ENCODE measurements at regions not wholly inside any gene's neighbourhood (a gene's known extent, or its start where the extent isn't known, plus 50 kb on each side); places are given as distances from the start of the nearest gene placed in this dataset.
"Not testable (repeated sequence)": the region's sequence is repeated elsewhere in the genome, so short reads cannot be mapped to it uniquely, and the experiment has no call there.

DNA sequence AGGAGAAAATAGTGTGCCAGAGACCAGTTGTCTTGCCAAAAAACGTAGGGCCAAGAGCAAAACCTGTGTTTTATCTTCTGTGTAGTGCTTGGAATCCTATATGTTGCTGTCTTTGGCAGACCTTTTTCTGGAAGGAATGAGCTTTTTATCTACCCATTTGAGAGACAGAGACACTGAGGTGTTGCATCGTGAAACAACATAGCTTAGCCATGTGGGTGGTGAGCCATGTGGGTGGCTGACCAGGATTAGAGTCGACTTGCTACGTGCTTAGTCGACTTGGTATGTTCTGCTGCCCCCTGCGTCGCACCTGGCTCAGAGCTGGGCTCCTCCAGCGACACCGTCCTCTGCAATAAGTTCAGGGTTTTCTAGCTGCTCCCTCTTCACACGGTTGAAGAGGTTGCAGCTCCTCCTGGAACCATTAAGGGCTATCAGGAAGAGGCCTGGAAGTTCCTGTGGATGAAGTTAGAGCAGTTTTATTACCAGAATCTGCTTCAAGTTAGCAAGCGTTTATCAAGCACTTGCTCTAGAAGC lies 175.8 kb downstream of the SH2D4B start:
- no peak for DNase-seq (ENCODE audit: low spot score)
- Histone ChIP-seq H3K27me3 (ENCODE audit: insufficient read depth, poor library complexity, severe bottlenecking) (peaks cover 6% of the 10 kb centered on the region), H3K4me3 (ENCODE audit: severe bottlenecking) (no peak overlapping the region), H3K9me3 (ENCODE audit: severe bottlenecking) (no peaks in the 10 kb centered on the region), H3K4me1 (ENCODE audit: insufficient read depth, poor library complexity, severe bottlenecking) (no peaks in the 10 kb centered on the region), H3K36me3 (ENCODE audit: low read depth) (no peaks in the 10 kb centered on the region), H3K27ac (ENCODE audit: poor library complexity, severe bottlenecking) (no peak overlapping the region)
- ATAC-seq (ENCODE audit: low read depth) = no peak
- TF ChIP-seq, protein P1, sequence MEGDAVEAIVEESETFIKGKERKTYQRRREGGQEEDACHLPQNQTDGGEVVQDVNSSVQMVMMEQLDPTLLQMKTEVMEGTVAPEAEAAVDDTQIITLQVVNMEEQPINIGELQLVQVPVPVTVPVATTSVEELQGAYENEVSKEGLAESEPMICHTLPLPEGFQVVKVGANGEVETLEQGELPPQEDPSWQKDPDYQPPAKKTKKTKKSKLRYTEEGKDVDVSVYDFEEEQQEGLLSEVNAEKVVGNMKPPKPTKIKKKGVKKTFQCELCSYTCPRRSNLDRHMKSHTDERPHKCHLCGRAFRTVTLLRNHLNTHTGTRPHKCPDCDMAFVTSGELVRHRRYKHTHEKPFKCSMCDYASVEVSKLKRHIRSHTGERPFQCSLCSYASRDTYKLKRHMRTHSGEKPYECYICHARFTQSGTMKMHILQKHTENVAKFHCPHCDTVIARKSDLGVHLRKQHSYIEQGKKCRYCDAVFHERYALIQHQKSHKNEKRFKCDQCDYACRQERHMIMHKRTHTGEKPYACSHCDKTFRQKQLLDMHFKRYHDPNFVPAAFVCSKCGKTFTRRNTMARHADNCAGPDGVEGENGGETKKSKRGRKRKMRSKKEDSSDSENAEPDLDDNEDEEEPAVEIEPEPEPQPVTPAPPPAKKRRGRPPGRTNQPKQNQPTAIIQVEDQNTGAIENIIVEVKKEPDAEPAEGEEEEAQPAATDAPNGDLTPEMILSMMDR (IDR thresholded peaks at IDR 0.05; ENCODE audit: poor library complexity, severe bottlenecking) = no peak

DNA sequence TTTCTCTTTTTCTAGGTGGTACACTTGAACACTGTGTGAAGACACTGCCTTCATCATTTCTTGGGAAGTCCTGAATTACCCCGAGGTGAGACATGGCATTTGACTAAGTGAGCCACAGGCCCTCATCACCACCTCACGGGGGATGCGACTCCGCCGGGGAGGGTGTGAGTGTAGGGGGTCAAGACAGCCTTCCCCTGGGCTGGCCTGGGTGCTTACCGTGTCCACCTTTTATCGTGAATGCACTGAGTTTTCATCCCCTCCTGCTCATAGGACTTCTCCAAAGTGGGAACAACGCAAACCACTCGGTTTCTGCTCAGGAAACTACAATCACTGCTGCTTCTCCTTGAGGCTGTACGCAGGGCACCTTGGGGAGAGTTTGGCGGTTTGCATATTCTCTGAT lies 176.9 kb downstream of the SH2D4B start:
- TF ChIP-seq, protein P1 (IDR thresholded peaks at IDR 0.05; ENCODE audit: poor library complexity, severe bottlenecking) = no peak
- H3K36me3 ChIP-seq (ENCODE audit: low read depth) = no peaks in the 10 kb centered on the region

DNA sequence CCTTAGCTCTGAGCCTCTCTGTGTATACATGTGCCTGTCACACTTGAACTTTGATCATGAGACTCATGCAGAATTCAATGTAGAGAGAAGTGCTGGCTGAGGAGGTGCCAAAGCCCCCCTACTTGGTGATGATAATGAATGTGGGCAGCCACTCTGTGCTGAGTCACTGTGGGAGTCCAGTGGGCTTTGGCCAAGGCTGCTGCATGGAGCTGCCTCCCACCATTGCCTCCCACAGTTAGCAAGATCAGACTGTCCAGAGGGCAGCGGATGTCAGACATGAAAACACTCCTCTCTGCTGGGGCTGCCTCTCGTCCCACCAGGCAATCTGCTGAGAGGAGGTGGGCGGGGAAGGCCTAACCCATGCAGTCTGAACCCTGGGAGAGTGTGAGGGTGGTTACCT lies 180.3 kb downstream of the SH2D4B start:
- no peaks in the 10 kb centered on the region for H3K36me3 ChIP-seq (ENCODE audit: low read depth)
- TF ChIP-seq, protein P1 (IDR thresholded peaks at IDR 0.05; ENCODE audit: poor library complexity, severe bottlenecking) = no peak
- no peak for ATAC-seq (ENCODE audit: low read depth)
- H3K4me1 ChIP-seq (ENCODE audit: insufficient read depth, poor library complexity, severe bottlenecking) = no peaks in the 10 kb centered on the region
- no peak for DNase-seq (ENCODE audit: low spot score)
- H3K9me3 ChIP-seq (ENCODE audit: severe bottlenecking) = no peaks in the 10 kb centered on the region
- H3K4me3 ChIP-seq (ENCODE audit: severe bottlenecking) = no peak overlapping the region
- no peaks in the 10 kb centered on the region for H3K27me3 ChIP-seq (ENCODE audit: insufficient read depth, poor library complexity, severe bottlenecking)
- H3K27ac ChIP-seq (ENCODE audit: poor library complexity, severe bottlenecking) = no peak overlapping the region

More for the DNA sequence above, 176.9 kb downstream of the SH2D4B start:
- no peak overlapping the region for H3K27ac ChIP-seq (ENCODE audit: poor library complexity, severe bottlenecking)
- no peaks in the 10 kb centered on the region for H3K9me3 ChIP-seq (ENCODE audit: severe bottlenecking)
- H3K4me3 ChIP-seq (ENCODE audit: severe bottlenecking) = no peak overlapping the region
- ATAC-seq (ENCODE audit: low read depth) (no peak), DNase-seq (ENCODE audit: low spot score) (no peak)
- peaks cover 6% of the 10 kb centered on the region for H3K27me3 ChIP-seq (ENCODE audit: insufficient read depth, poor library complexity, severe bottlenecking)
- no peaks in the 10 kb centered on the region for H3K4me1 ChIP-seq (ENCODE audit: insufficient read depth, poor library complexity, severe bottlenecking)

DNA sequence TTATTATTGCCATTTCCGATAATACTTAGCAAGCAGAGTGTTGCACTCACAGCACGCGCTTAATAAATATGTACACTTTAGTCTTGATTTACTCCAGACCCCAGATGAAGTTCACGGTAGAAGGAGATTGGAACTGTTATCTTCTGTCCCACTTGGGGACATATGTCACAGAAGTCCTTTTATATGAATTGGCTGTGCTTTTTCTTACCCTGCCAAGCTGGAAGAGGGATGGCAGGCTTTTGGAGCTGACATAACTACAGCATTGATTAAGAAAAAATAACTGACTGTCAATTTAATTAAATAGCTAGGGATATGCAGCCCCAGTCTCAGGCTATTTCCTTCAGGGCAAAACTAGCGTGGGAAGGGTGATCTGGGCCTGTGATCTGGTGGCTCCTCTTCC lies 182.2 kb downstream of the SH2D4B start:
- TF ChIP-seq, protein P1 (IDR thresholded peaks at IDR 0.05; ENCODE audit: poor library complexity, severe bottlenecking) = no peak
- H3K4me3 ChIP-seq (ENCODE audit: severe bottlenecking) = no peak overlapping the region

DNA sequence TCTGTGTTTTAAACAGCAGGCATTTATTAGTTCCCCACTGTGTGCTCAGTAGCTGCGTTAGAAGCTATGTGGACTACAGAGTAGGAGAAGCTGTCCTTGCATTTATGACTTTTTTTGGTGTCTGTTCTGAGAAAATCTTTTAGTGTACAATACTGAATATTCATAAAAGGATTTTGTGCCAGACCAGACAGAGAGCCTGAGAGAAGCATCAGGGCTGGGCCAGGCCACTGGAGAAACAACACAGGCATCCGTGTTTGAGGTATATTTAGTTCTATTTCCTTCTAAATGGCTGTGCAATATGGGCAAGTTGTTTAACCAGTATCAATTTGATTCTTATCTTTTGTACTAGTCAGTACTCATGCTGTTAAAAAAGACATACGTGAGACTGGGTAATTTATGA lies 182.8 kb downstream of the SH2D4B start:
- no peaks in the 10 kb centered on the region for H3K27me3 ChIP-seq (ENCODE audit: insufficient read depth, poor library complexity, severe bottlenecking)
- DNase-seq (ENCODE audit: low spot score) (no peak), ATAC-seq (ENCODE audit: low read depth) (no peak)
- no peaks in the 10 kb centered on the region for H3K9me3 ChIP-seq (ENCODE audit: severe bottlenecking)
- no peak overlapping the region for H3K27ac ChIP-seq (ENCODE audit: poor library complexity, severe bottlenecking)
- no peaks in the 10 kb centered on the region for H3K4me1 ChIP-seq (ENCODE audit: insufficient read depth, poor library complexity, severe bottlenecking)
- TF ChIP-seq, protein P1 (IDR thresholded peaks at IDR 0.05; ENCODE audit: poor library complexity, severe bottlenecking) = no peak
- H3K4me3 ChIP-seq (ENCODE audit: severe bottlenecking) = no peak overlapping the region
- no peaks in the 10 kb centered on the region for H3K36me3 ChIP-seq (ENCODE audit: low read depth)

More for the DNA sequence above, 182.2 kb downstream of the SH2D4B start:
- H3K27me3 ChIP-seq (ENCODE audit: insufficient read depth, poor library complexity, severe bottlenecking) = no peaks in the 10 kb centered on the region
- no peaks in the 10 kb centered on the region for H3K9me3 ChIP-seq (ENCODE audit: severe bottlenecking)
- H3K27ac ChIP-seq (ENCODE audit: poor library complexity, severe bottlenecking) = no peak overlapping the region
- DNase-seq (ENCODE audit: low spot score) (no peak), ATAC-seq (ENCODE audit: low read depth) (no peak)
- H3K36me3 ChIP-seq (ENCODE audit: low read depth) = no peaks in the 10 kb centered on the region
- no peaks in the 10 kb centered on the region for H3K4me1 ChIP-seq (ENCODE audit: insufficient read depth, poor library complexity, severe bottlenecking)

DNA sequence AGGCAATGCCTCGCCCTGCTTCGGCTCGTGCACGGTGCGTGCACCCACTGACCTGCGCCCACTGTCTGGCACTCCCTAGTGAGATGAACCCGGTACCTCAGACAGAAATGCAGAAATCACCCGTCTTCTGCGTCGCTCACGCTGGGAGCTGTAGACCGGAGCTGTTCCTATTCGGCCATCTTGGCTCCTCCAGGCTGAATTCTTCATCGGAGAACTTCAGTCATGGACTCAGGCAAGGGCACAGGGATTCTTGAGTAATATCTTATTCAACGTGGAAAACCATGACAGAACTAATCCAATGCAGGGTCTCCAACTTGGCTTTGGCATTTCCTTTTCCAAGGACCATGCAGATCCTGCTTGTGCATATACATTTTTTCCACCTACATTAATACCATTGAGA lies 190.7 kb downstream of the SH2D4B start:
- DNase-seq (ENCODE audit: low spot score); ATAC-seq (ENCODE audit: low read depth): not testable (repeated sequence)

More for the DNA sequence above, 190.7 kb downstream of the SH2D4B start:
- H3K27me3 ChIP-seq (ENCODE audit: insufficient read depth, poor library complexity, severe bottlenecking); H3K27ac ChIP-seq (ENCODE audit: poor library complexity, severe bottlenecking); H3K4me1 ChIP-seq (ENCODE audit: insufficient read depth, poor library complexity, severe bottlenecking); H3K4me3 ChIP-seq (ENCODE audit: severe bottlenecking); H3K36me3 ChIP-seq (ENCODE audit: low read depth); H3K9me3 ChIP-seq (ENCODE audit: severe bottlenecking): not testable (repeated sequence)

All from RWPE2 (cell line).